Lower lobe of right lung (tissue), 2 donors: ENCODE measurements at regions not wholly inside any gene's neighbourhood (a gene's known extent, or its start where the extent isn't known, plus 50 kb on each side); places are given as distances from the start of the nearest gene placed in this dataset.
"Not testable (repeated sequence)": the region's sequence is repeated elsewhere in the genome, so short reads cannot be mapped to it uniquely, and the experiment has no call there.

Experiments
- ATAC-seq, 2 donors: fragments of 200-7000 bp; cut with Tn5 transposase; one replicate each; pipeline ENCODE4 v1.9.1; 2020 to 2022; ENCODE audit warnings: mild to moderate bottlenecking in 2 of 2, moderate library complexity in 2 of 2
- DNase-seq: peaks from one replicate; pipeline ENCODE4 v3.0.0-alpha.2; 2020
- H3K27ac ChIP-seq: fragments of 200-600 bp; one replicate; pipeline ENCODE4 v1.8.0; 2022
- H3K27me3 ChIP-seq: fragments of 200-600 bp; one replicate; pipeline ENCODE4 v1.8.0; 2022; ENCODE audit warnings: low read depth
- H3K36me3 ChIP-seq: fragments of 200-600 bp; one replicate; pipeline ENCODE4 v1.8.0; 2022; ENCODE audit warnings: mild to moderate bottlenecking
- H3K4me1 ChIP-seq: fragments of 200-600 bp; one replicate; pipeline ENCODE4 v1.8.0; 2022
- H3K4me3 ChIP-seq: fragments of 200-600 bp; one replicate; pipeline ENCODE4 v1.8.0; 2022; ENCODE audit warnings: mild to moderate bottlenecking
- H3K9me3 ChIP-seq: fragments of 200-600 bp; one replicate; pipeline ENCODE4 v1.8.0; 2022
- intact Hi-C: fragments of 100-400 bp; cut with DNase I; formaldehyde crosslinking; loops from one replicate; pipeline ENCODE4 v1.11.0; 2022
- TF ChIP-seq, protein P1 (sequence below): fragments of 200-600 bp; IDR thresholded peaks from one replicate; pipeline ENCODE4 v1.8.0; 2022; ENCODE audit warnings: antibody characterized with exemption, mild to moderate bottlenecking
- donor health status: DM: no; HTN: yes; CAD: no; lungs with severe emphysema.

GRCh38 chr2:62398356-62398755 is 107.6 kb downstream of the TMEM17 start:
- Histone ChIP-seq H3K4me1 (no peaks in the 10 kb centered on the region), H3K4me3 (no peak overlapping the region), H3K36me3 (no peaks in the 10 kb centered on the region), H3K27ac (no peak overlapping the region), H3K27me3 (no peaks in the 10 kb centered on the region), H3K9me3 (no peaks in the 10 kb centered on the region)
- TF ChIP-seq, protein P1, sequence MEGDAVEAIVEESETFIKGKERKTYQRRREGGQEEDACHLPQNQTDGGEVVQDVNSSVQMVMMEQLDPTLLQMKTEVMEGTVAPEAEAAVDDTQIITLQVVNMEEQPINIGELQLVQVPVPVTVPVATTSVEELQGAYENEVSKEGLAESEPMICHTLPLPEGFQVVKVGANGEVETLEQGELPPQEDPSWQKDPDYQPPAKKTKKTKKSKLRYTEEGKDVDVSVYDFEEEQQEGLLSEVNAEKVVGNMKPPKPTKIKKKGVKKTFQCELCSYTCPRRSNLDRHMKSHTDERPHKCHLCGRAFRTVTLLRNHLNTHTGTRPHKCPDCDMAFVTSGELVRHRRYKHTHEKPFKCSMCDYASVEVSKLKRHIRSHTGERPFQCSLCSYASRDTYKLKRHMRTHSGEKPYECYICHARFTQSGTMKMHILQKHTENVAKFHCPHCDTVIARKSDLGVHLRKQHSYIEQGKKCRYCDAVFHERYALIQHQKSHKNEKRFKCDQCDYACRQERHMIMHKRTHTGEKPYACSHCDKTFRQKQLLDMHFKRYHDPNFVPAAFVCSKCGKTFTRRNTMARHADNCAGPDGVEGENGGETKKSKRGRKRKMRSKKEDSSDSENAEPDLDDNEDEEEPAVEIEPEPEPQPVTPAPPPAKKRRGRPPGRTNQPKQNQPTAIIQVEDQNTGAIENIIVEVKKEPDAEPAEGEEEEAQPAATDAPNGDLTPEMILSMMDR: no peak
- intact Hi-C loops: no loop called here
- DNase-seq (no peak), ATAC-seq (no peak)

- TF ChIP-seq, protein P1: no peak
- no peak overlapping the region for H3K27ac ChIP-seq
- ATAC-seq (no peak), DNase-seq (no peak)
- no peak overlapping the region for H3K4me3 ChIP-seq
- H3K27me3 ChIP-seq: no peaks in the 10 kb centered on the region
- H3K36me3 ChIP-seq: no peaks in the 10 kb centered on the region
- intact Hi-C loops: no loop called here
- no peaks in the 10 kb centered on the region for H3K4me1 ChIP-seq
- H3K9me3 ChIP-seq: no peaks in the 10 kb centered on the region
These were observed 109.1 kb downstream of the TMEM17 start for GRCh38 chr2:62396880-62397279.

- Histone ChIP-seq H3K27me3 (no peaks in the 10 kb centered on the region), H3K4me1 (no peaks in the 10 kb centered on the region), H3K4me3 (no peak overlapping the region), H3K9me3 (no peaks in the 10 kb centered on the region), H3K36me3 (no peaks in the 10 kb centered on the region), H3K27ac (no peak overlapping the region)
- ATAC-seq (no peak), DNase-seq (no peak)
- intact Hi-C loops: no loop called here
- TF ChIP-seq, protein P1: no peak
These were observed 112.7 kb downstream of the TMEM17 start for GRCh38 chr2:62393293-62393692.

DNA sequence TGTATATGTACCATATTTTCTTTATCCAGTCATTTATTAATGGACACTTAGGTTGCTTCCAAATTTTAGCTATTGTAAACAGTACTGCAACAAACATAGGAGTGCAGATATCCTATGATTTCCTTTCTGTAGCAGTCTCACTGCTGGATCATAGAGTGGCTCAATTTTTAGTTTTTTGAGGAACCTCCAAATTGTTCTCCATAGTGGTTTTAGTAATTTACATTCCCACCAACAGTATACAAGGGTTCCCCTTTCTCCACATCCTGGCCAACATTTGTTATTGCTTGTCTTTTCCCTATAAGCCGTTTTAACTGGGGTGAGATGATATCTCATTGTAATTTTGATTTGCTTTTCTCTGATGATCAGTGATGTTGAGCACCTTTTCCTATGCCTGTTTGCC is 114.3 kb downstream of the TMEM17 start:
- DNase-seq (no peak), ATAC-seq (no peak)
- no peak overlapping the region for H3K4me3 ChIP-seq
- no peaks in the 10 kb centered on the region for H3K27me3 ChIP-seq
- no peaks in the 10 kb centered on the region for H3K9me3 ChIP-seq
- no peaks in the 10 kb centered on the region for H3K36me3 ChIP-seq
- no peaks in the 10 kb centered on the region for H3K4me1 ChIP-seq
- no peak overlapping the region for H3K27ac ChIP-seq
- intact Hi-C loops: no loop called here
- TF ChIP-seq, protein P1: no peak

DNA sequence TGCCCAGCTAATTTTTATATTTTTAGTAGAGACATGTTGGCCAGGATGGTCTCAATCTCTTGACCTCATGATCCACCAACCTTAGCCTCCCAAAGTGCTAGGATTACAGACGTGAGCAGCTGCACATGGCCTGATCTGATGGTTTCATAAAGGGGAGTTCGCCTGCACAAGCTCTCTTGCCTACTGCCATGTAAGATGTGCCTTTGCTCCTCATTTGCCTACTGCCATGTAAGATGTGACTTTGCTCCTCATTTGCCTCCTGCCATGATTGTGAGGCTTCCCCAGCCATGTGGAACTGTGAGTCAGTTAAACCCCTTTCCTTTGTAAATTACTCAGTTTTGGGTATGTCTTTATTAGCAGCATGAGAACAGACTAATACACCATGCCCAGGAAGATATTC is 119.6 kb downstream of the TMEM17 start:
- H3K27ac ChIP-seq, intact Hi-C loops, H3K27me3 ChIP-seq, ATAC-seq, H3K36me3 ChIP-seq, H3K4me3 ChIP-seq, H3K4me1 ChIP-seq, H3K9me3 ChIP-seq, DNase-seq: not testable (repeated sequence)

DNA sequence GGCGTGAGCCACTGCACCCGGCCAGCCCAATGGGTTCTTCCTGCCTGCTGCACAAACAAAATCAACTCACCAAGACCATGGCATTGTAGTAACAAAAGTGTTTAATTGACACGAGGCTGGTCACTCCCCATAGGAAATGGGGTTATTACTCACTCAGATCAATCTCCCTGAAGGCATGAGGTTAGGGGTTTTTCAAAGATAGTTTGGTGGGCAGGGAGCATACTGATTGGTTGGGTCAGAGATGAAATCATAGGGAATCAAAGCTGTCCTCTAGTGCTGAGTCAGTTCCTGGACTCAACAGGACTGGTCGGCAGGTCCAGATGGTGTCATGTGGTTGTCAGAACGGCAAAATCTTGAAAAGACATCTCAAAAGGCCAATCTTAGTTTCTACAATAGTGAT is 122.1 kb downstream of the TMEM17 start:
- intact Hi-C loops: no loop called here
- TF ChIP-seq, protein P1: no peak
- no peaks in the 10 kb centered on the region for H3K9me3 ChIP-seq
- H3K4me1 ChIP-seq: no peaks in the 10 kb centered on the region
- DNase-seq: no peak
- no peak overlapping the region for H3K4me3 ChIP-seq
- no peaks in the 10 kb centered on the region for H3K36me3 ChIP-seq
- H3K27ac ChIP-seq: no peak overlapping the region
- no peaks in the 10 kb centered on the region for H3K27me3 ChIP-seq
- ATAC-seq: no peak
